PC-3 (cell line): ENCODE measurements at regions not wholly inside any gene's neighbourhood (a gene's known extent, or its start where the extent isn't known, plus 50 kb on each side); places are given as distances from the start of the nearest gene placed in this dataset.
A peak's percentile ranks its signal among the peaks of the same experiment; 100 is the strongest.

Experiments used
- ATAC-seq: fragments of 200-7000 bp; cut with Tn5 transposase; 2 replicates; pipeline ENCODE4 v1.9.1; 2020; ENCODE audit warnings: mild to moderate bottlenecking, moderate library complexity
- BruUV-seq: library from RNA; stranded (reverse); fragments of 400-500 nt; replicated peaks from 2 replicates; lab custom pipeline; 2021; lab: Mats Ljungman, UMichigan
- CTCF ChIA-PET: fragments of 300-600 bp; sonication (Branson Sonifier 250); formaldehyde crosslinking; loops from one replicate; lab custom pipeline; 2022; ENCODE audit warnings: antibody characterized with exemption; lab: Charles Lee
- POLR2A ChIA-PET: fragments of 300-600 bp; sonication (Branson Sonifier 250); formaldehyde crosslinking; loops from one replicate; lab custom pipeline; 2022; ENCODE audit warnings: antibody characterized with exemption; ENCODE audit not compliant: unreplicated experiment; lab: Charles Lee
- DNase-seq: peaks from one replicate; pipeline ENCODE4 v3.0.0-alpha.2; 2015
- H2AFZ ChIP-seq: fragments of 300-600 bp; sonication (generic); 2 replicates; pipeline ENCODE4 v1.6.0; 2016; ENCODE audit warnings: antibody characterized with exemption, low read length
- H3F3A ChIP-seq: fragments of 300-600 bp; sonication (generic); one replicate; pipeline ENCODE4 v1.6.0; 2017; ENCODE audit warnings: antibody characterized with exemption, low read length, control low read depth, mild to moderate bottlenecking; ENCODE audit not compliant: unreplicated experiment
- H3K27ac ChIP-seq: fragments of 300-600 bp; sonication (generic); 2 replicates; pipeline ENCODE4 v1.5.1; 2016; ENCODE audit warnings: mild to moderate bottlenecking, low read length
- H3K27me3 ChIP-seq: fragments of 300-600 bp; sonication (generic); 2 replicates; pipeline ENCODE4 v1.6.1; 2016; ENCODE audit warnings: low read length, mixed read lengths
- H3K36me3 ChIP-seq: fragments of 300-600 bp; sonication (generic); 2 replicates; pipeline ENCODE4 v1.6.1; 2016; ENCODE audit warnings: low read depth, mixed run types, low read length, mixed read lengths
- H3K4me1 ChIP-seq: fragments of 300-600 bp; sonication (generic); 2 replicates; pipeline ENCODE4 v1.5.1; 2016; ENCODE audit warnings: low read length; ENCODE audit not compliant: insufficient read depth
- H3K4me2 ChIP-seq: fragments of 300-600 bp; sonication (generic); 2 replicates; pipeline ENCODE4 v1.6.0; 2016; ENCODE audit warnings: low read length
- H3K4me3 ChIP-seq: fragments of 300-600 bp; sonication (generic); 2 replicates; pipeline ENCODE4 v1.5.1; 2016; ENCODE audit warnings: mild to moderate bottlenecking, low read length, mixed read lengths
- H3K79me2 ChIP-seq: fragments of 300-600 bp; sonication (generic); 2 replicates; pipeline ENCODE4 v1.6.1; 2017; ENCODE audit warnings: low read length, mixed read lengths
- H3K9ac ChIP-seq: fragments of 300-600 bp; sonication (generic); 2 replicates; pipeline ENCODE4 v1.6.0; 2016; ENCODE audit warnings: mild to moderate bottlenecking, low read length
- H3K9me2 ChIP-seq: fragments of 300-600 bp; sonication (generic); replicated peaks from 2 replicates; pipeline ENCODE4 v1.6.1; 2016; ENCODE audit warnings: mixed run types, low read length, mixed read lengths
- H3K9me3 ChIP-seq: fragments of 300-600 bp; sonication (generic); 2 replicates; pipeline ENCODE4 v1.6.1; 2016; ENCODE audit warnings: low read length, mixed read lengths
- H4K20me1 ChIP-seq: fragments of 300-600 bp; sonication (generic); 2 replicates; pipeline ENCODE4 v1.6.1; 2016; ENCODE audit warnings: low read length, mixed read lengths
- CTCF ChIP-seq: fragments of 300-600 bp; sonication (generic); conservative IDR thresholded peaks from 2 replicates; pipeline ENCODE4 v1.5.1; 2017; ENCODE audit warnings: antibody characterized with exemption, low read depth, mild to moderate bottlenecking, low read length
- EZH2 ChIP-seq: fragments of 300-600 bp; sonication (generic); IDR thresholded peaks from one replicate; pipeline ENCODE4 v1.6.1; 2017; ENCODE audit warnings: antibody characterized with exemption, mild to moderate bottlenecking, low read length; ENCODE audit not compliant: unreplicated experiment
- EZH2phosphoT487 ChIP-seq: fragments of 300-600 bp; sonication (generic); IDR thresholded peaks from 2 replicates; pipeline ENCODE4 v1.6.1; 2018; ENCODE audit warnings: mild to moderate bottlenecking, antibody characterized with exemption, low read length, borderline replicate concordance
- intact Hi-C: fragments of 100-400 bp; cut with micrococcal nuclease; formaldehyde crosslinking; loops from 2 replicates; pipeline ENCODE4 v1.9.0; 2023

GRCh38 chr10:53607691-53608090 lies 835.1 kb upstream of the MBL2 start:
- no peaks in the 10 kb centered on the region for H3K79me2 ChIP-seq
- H3K9me2 ChIP-seq: no peaks in the 10 kb centered on the region
- no TSS peak for BruUV-seq
- no peaks in the 10 kb centered on the region for H4K20me1 ChIP-seq
- no peaks in the 10 kb centered on the region for H3K4me1 ChIP-seq
- no peaks in the 10 kb centered on the region for H3K9me3 ChIP-seq
- ATAC-seq (peak; percentile 44), DNase-seq (no peak)
- no peak overlapping the region for H2AFZ ChIP-seq
- H3K27me3 ChIP-seq: no peaks in the 10 kb centered on the region
- no peak overlapping the region for H3K27ac ChIP-seq
- H3K4me2 ChIP-seq: no peak overlapping the region
- H3K36me3 ChIP-seq: no peaks in the 10 kb centered on the region
- no peaks in the 10 kb centered on the region for H3F3A ChIP-seq
- intact Hi-C loops: loop anchor here (10.0 kb wide), 2 partner anchors 527 to 1657 kb away; no protein-coding TSS in a partner anchor
- TF ChIP-seq EZH2phosphoT487 (no peak), CTCF (no peak), EZH2 (no peak)
- H3K9ac ChIP-seq: no peak overlapping the region
- no peak overlapping the region for H3K4me3 ChIP-seq
- ChIA-PET POLR2A (no interaction called here), CTCF (no interaction called here)

- Histone ChIP-seq H3K27ac (no peak overlapping the region), H3K9me2 (no peaks in the 10 kb centered on the region), H3K27me3 (no peaks in the 10 kb centered on the region), H4K20me1 (no peaks in the 10 kb centered on the region), H2AFZ (no peak overlapping the region), H3K4me1 (no peaks in the 10 kb centered on the region), H3F3A (no peaks in the 10 kb centered on the region), H3K9me3 (no peaks in the 10 kb centered on the region), H3K9ac (no peak overlapping the region), H3K36me3 (no peaks in the 10 kb centered on the region), H3K4me2 (no peak overlapping the region), H3K4me3 (no peak overlapping the region), H3K79me2 (no peaks in the 10 kb centered on the region)
- no TSS peak for BruUV-seq
- ChIA-PET POLR2A (no interaction called here), CTCF (interaction anchor here (0.6 to 1.0 kb wide), 2 partner anchors 11 to 789 kb away, joined by 4 read pairs; no protein-coding TSS in a partner anchor)
- intact Hi-C loops: loop anchor here (10.0 kb wide), 2 partner anchors 528 to 1658 kb away; no protein-coding TSS in a partner anchor
- DNase-seq: peak; percentile 75
- TF ChIP-seq EZH2phosphoT487 (no peak), EZH2 (no peak), CTCF (no peak)
- ATAC-seq: peak; percentile 91
These were observed 834.4 kb upstream of the MBL2 start for GRCh38 chr10:53606981-53607380.

GRCh38 chr10:53601260-53601875 lies 828.8 kb upstream of the MBL2 start:
- H3K9ac ChIP-seq: no peak overlapping the region
- peaks cover 20% of the 10 kb centered on the region for H3K4me1 ChIP-seq
- H3K27ac ChIP-seq: no peak overlapping the region
- ATAC-seq: peak; percentile 55
- H4K20me1 ChIP-seq: no peaks in the 10 kb centered on the region
- CTCF ChIA-PET: interaction anchor here (0.7 to 1.0 kb wide), 4 partner anchors 20 to 784 kb away, joined by 3 to 4 read pairs (median 3); no protein-coding TSS in a partner anchor
- no TSS peak for BruUV-seq
- H3K27me3 ChIP-seq: no peaks in the 10 kb centered on the region
- POLR2A ChIA-PET: no interaction called here
- intact Hi-C loops: loop anchor here (1.0 to 10.0 kb wide), 12 partner anchors 207 to 1663 kb away; no protein-coding TSS in a partner anchor
- H3K36me3 ChIP-seq: no peaks in the 10 kb centered on the region
- peak; percentile 92 for DNase-seq
- no peak overlapping the region for H3K4me3 ChIP-seq
- peak overlapping the region; percentile 13 for H2AFZ ChIP-seq
- H3K9me3 ChIP-seq: no peaks in the 10 kb centered on the region
- peak overlapping the region; percentile 12 for H3K4me2 ChIP-seq
- no peaks in the 10 kb centered on the region for H3K9me2 ChIP-seq
- no peaks in the 10 kb centered on the region for H3F3A ChIP-seq
- no peaks in the 10 kb centered on the region for H3K79me2 ChIP-seq
- TF ChIP-seq EZH2 (no peak), CTCF (peak; percentile 100; the same call in 1 of the 2 replicates)
